HG02678 (cell line): ENCODE measurements at regions not wholly inside any gene's neighbourhood (a gene's known extent, or its start where the extent isn't known, plus 50 kb on each side); places are given as distances from the start of the nearest gene placed in this dataset.
A peak's percentile ranks its signal among the peaks of the same experiment; 100 is the strongest.
"Not testable (repeated sequence)": the region's sequence is repeated elsewhere in the genome, so short reads cannot be mapped to it uniquely, and the experiment has no call there.

ENCODE experiments used
- ATAC-seq: cut with Tn5 transposase; IDR thresholded peaks from one replicate; pipeline ENCODE4 v1.9.1; 2021; ENCODE audit warnings: mild to moderate bottlenecking, moderate library complexity; ENCODE audit not compliant: unreplicated experiment

GRCh38 chr1:204780630-204781029, 90.0 kb upstream of the NFASC start:
- ATAC-seq: no peak

GRCh38 chr1:204782118-204782700, 88.5 kb upstream of the NFASC start:
- no peak for ATAC-seq

- ATAC-seq: not testable (repeated sequence)
Measured at GRCh38 chr1:204785023-204785422, 85.6 kb upstream of the NFASC start.

- no peak for ATAC-seq
Measured at GRCh38 chr1:204788470-204788869, 82.2 kb upstream of the NFASC start.

- ATAC-seq: no peak
Measured at GRCh38 chr1:204791453-204792353, 79.0 kb upstream of the NFASC start.

GRCh38 chr1:204792354-204792692, 78.3 kb upstream of the NFASC start:
- no peak for ATAC-seq

GRCh38 chr1:204793259-204793914, 77.3 kb upstream of the NFASC start:
- ATAC-seq: no peak

- ATAC-seq: not testable (repeated sequence)
Measured at GRCh38 chr1:204796886-204797285, 73.8 kb upstream of the NFASC start.

GRCh38 chr1:204797401-204797800, 73.3 kb upstream of the NFASC start:
- no peak for ATAC-seq

GRCh38 chr1:204799630-204800029, 71.0 kb upstream of the NFASC start:
- ATAC-seq: no peak

- ATAC-seq: no peak
Measured at GRCh38 chr1:204801211-204801610, 69.5 kb upstream of the NFASC start.

GRCh38 chr1:204802401-204803175, 68.1 kb upstream of the NFASC start:
- ATAC-seq: no peak

GRCh38 chr1:204803607-204804006, 67.1 kb upstream of the NFASC start:
- no peak for ATAC-seq

- peak; percentile 92 for ATAC-seq
Measured at GRCh38 chr1:204806943-204807687, 63.5 kb upstream of the NFASC start.

GRCh38 chr1:204809488-204809887, 61.2 kb upstream of the NFASC start:
- no peak for ATAC-seq

GRCh38 chr1:204812842-204813241, 57.8 kb upstream of the NFASC start:
- ATAC-seq: no peak

- ATAC-seq: no peak
Measured at GRCh38 chr1:204813522-204813921, 57.1 kb upstream of the NFASC start.

- no peak for ATAC-seq
Measured at GRCh38 chr1:204814166-204814884, 56.3 kb upstream of the NFASC start.

GRCh38 chr1:204817341-204817740, 53.3 kb upstream of the NFASC start:
- no peak for ATAC-seq

GRCh38 chr1:204818998-204819397, 51.7 kb upstream of the NFASC start:
- ATAC-seq: no peak
